ENCODE measurements at regions not wholly inside any gene's neighbourhood (a gene's known extent, or its start where the extent isn't known, plus 50 kb on each side); places are given as distances from the start of the nearest gene placed in this dataset.
A peak's percentile ranks its signal among the peaks of the same experiment; 100 is the strongest.

GRCh38 chr1:214840356-214840755 lies 237.4 kb downstream of the CENPF start:
- peaks cover 1% of the 10 kb centered on the region for H3K27me3 Mint-ChIP-seq (ENCODE audit: insufficient read depth)
- no peaks in the 10 kb centered on the region for H3K9me3 Mint-ChIP-seq
- peaks cover 99% of the 10 kb centered on the region for H3K4me1 Mint-ChIP-seq (ENCODE audit: low read depth)
- TF ChIP-seq CTCF (IDR thresholded peaks at IDR 0.05): no peak
- H3K36me3 Mint-ChIP-seq (ENCODE audit: low read depth): peaks cover 18% of the 10 kb centered on the region
- no peak for DNase-seq
- no peak overlapping the region; the same call in 1 of the 2 replicates for H3K27ac Mint-ChIP-seq
- no peak overlapping the region for H3K4me3 Mint-ChIP-seq

DNA sequence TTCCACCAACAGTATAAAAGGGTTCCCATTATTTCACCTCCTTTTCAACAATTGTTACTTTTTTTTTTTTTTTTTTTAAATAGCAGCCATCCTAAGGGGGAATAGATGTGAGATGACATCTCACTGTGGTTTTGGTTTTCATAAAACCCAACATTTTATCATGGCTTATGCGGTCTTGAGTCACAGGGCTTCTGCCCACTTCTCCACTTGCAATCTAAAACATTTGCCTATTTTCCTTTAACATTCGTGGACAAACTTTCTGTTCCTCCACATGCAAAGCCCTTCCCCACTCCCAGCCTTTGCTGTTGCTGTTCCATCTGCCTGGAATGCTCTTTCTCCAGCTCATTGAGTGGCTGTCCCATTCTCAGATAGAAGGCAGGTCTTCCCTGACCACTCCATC lies 239.7 kb upstream of the KCNK2 start:
- TF ChIP-seq CTCF (IDR thresholded peaks at IDR 0.05): no peak
- peak overlapping the region; percentile 73 for H3K27ac Mint-ChIP-seq
- H3K36me3 Mint-ChIP-seq (ENCODE audit: low read depth): peaks cover 18% of the 10 kb centered on the region
- peaks cover 4% of the 10 kb centered on the region for H3K27me3 Mint-ChIP-seq (ENCODE audit: insufficient read depth)
- no peaks in the 10 kb centered on the region for H3K9me3 Mint-ChIP-seq
- peak; percentile 77 for DNase-seq
- peaks cover 92% of the 10 kb centered on the region for H3K4me1 Mint-ChIP-seq (ENCODE audit: low read depth)
- peak overlapping the region; percentile 61 for H3K4me3 Mint-ChIP-seq

DNA sequence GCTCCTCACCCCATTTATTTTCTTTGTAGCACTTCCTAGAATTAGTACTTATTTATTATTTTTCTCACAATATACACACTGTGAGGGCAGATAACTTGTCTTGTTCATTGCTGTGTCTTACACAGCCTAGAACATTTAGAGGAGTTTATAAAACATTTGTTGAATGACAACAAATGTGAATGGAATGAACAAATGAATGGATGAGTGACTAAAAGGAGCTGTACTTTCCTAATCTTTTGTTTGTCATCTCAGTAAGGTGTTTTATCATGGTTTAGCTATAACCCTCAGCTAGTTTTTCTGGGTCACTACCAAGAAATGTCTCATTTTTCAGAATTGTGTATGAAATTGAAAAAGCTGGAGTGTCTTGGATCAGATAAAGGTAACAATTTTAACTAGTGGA lies 239.3 kb upstream of the KCNK2 start:
- peak overlapping the region; percentile 61 for H3K4me3 Mint-ChIP-seq
- DNase-seq: peak; percentile 52
- H3K36me3 Mint-ChIP-seq (ENCODE audit: low read depth): peaks cover 18% of the 10 kb centered on the region
- H3K27me3 Mint-ChIP-seq (ENCODE audit: insufficient read depth): peaks cover 4% of the 10 kb centered on the region
- H3K27ac Mint-ChIP-seq: peak overlapping the region; percentile 73
- H3K9me3 Mint-ChIP-seq: no peaks in the 10 kb centered on the region
- no peak for TF ChIP-seq CTCF (IDR thresholded peaks at IDR 0.05)
- peaks cover 92% of the 10 kb centered on the region for H3K4me1 Mint-ChIP-seq (ENCODE audit: low read depth)

- Mint-ChIP-seq H3K36me3 (ENCODE audit: low read depth) (peaks cover 18% of the 10 kb centered on the region), H3K4me1 (ENCODE audit: low read depth) (peaks cover 82% of the 10 kb centered on the region), H3K27me3 (ENCODE audit: insufficient read depth) (peaks cover 4% of the 10 kb centered on the region), H3K27ac (no peak overlapping the region), H3K4me3 (no peak overlapping the region), H3K9me3 (no peaks in the 10 kb centered on the region)
- no peak for TF ChIP-seq CTCF (IDR thresholded peaks at IDR 0.05)
- no peak for DNase-seq
These were observed 238.2 kb upstream of the KCNK2 start for GRCh38 chr1:214844319-214844718.

GRCh38 chr1:214846276-214846675 lies 236.3 kb upstream of the KCNK2 start:
- H3K27me3 Mint-ChIP-seq (ENCODE audit: insufficient read depth): peaks cover 3% of the 10 kb centered on the region
- no peak overlapping the region for H3K4me3 Mint-ChIP-seq
- peaks cover 77% of the 10 kb centered on the region for H3K4me1 Mint-ChIP-seq (ENCODE audit: low read depth)
- peaks cover 27% of the 10 kb centered on the region for H3K36me3 Mint-ChIP-seq (ENCODE audit: low read depth)
- TF ChIP-seq CTCF (IDR thresholded peaks at IDR 0.05): no peak
- no peak overlapping the region for H3K27ac Mint-ChIP-seq
- no peak for DNase-seq
- H3K9me3 Mint-ChIP-seq: peaks cover 18% of the 10 kb centered on the region
